ENCODE measurements at regions not wholly inside any gene's neighbourhood (a gene's known extent, or its start where the extent isn't known, plus 50 kb on each side); places are given as distances from the start of the nearest gene placed in this dataset.

DNA sequence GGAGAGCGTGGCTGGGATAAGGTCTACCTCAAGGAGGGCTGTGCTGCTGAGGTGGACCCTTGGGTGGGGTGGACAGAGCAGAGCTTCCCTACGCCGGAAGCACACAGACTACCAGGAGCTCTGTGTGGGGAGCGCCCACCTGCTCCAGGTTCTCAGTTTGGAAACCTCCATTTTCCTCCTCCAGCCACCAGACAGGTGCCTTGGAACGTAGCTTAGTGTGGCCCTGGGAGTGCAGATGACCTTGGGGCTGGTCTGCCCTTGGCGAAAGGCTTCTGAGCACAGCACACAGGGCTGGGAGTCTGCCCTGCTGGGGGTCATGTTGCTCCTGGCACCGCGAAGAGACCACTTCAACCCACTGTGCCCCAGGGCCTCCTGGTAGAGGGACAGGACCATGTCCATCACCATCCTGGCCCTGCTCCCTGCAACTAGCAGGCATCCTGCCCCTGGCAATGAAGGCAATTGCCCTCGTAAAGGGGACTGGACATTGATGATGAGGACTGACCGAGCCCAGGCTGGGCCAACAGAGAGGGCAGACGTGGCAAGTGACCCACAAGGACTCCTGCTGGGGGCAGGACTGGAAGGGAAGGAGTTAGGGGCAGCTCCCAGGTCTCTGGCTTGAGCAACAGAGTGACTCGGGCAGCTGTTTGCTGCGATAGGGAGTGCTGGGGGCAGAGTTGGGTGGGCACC lies 214.7 kb downstream of the CYP26B1 start:
- no peak overlapping the region for H3K27ac ChIP-seq
- WGBS, 4 donors, result 87 to 95% (median 90%) methylated on average over 9 to 13 of the region's 13 CpGs
- H3K27me3 ChIP-seq, result no peaks in the 10 kb centered on the region
- TF ChIP-seq, protein P1, sequence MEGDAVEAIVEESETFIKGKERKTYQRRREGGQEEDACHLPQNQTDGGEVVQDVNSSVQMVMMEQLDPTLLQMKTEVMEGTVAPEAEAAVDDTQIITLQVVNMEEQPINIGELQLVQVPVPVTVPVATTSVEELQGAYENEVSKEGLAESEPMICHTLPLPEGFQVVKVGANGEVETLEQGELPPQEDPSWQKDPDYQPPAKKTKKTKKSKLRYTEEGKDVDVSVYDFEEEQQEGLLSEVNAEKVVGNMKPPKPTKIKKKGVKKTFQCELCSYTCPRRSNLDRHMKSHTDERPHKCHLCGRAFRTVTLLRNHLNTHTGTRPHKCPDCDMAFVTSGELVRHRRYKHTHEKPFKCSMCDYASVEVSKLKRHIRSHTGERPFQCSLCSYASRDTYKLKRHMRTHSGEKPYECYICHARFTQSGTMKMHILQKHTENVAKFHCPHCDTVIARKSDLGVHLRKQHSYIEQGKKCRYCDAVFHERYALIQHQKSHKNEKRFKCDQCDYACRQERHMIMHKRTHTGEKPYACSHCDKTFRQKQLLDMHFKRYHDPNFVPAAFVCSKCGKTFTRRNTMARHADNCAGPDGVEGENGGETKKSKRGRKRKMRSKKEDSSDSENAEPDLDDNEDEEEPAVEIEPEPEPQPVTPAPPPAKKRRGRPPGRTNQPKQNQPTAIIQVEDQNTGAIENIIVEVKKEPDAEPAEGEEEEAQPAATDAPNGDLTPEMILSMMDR (IDR thresholded peaks at IDR 0.05), result no peak
- TF ChIP-seq POLR2A (IDR thresholded peaks at IDR 0.05), result no peak
- no peak for DNase-seq
- H3K9me3 ChIP-seq, result no peaks in the 10 kb centered on the region
- H3K36me3 ChIP-seq, result no peaks in the 10 kb centered on the region
- intact Hi-C loops (cut with DNase I), result loop anchor here in 1 of 10 donors (5.0 kb wide), 1 partner anchor 204 kb away; no protein-coding TSS in a partner anchor
- ATAC-seq, result no peak
- no peak overlapping the region for H3K4me3 ChIP-seq
- peaks cover 0 to 12% (median 0%) of the 10 kb centered on the region in 12 donors for H3K4me1 ChIP-seq

DNA sequence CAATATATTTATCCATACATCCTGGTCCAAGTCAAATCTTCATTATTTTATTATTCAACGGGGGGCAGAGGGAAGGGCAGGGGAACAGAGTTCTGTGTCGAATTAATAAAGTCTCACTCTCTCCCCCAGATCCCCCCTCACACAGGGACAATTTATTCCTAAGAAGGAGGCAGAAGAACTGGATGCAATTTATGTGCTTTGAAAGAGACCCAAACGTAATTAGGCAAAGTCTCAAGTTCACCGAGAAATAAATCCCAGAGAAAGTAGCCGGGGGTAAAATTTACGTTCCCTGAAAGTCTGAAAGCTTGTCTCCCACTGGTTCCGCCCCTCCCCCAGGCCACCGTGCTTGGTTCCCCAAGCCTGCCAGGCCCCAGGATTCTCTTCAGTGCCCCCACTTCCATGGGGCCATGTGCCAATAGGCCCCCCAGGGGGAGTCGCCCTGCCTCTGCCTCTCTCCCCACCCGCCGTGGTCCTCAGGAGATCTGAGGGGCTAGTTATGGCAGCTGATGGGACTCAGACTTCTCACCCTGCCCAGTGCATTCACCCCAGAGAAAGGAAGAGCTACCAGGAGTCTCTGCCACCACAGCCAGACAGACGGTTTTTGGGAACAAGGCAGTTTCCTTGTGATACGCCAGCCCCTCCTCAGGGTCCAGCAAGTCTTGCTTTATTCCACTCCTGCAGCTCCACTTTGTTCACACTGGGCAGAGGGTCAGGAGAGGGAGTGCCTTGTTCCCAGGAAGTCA lies 215.5 kb downstream of the CYP26B1 start:
- H3K4me1 ChIP-seq, result peaks cover 0 to 12% (median 0%) of the 10 kb centered on the region in 12 donors
- WGBS, 4 donors, result 93 to 97% (median 95%) methylated on average over 13 of the region's 13 CpGs
- no peak overlapping the region for H3K27ac ChIP-seq
- H3K36me3 ChIP-seq, result no peaks in the 10 kb centered on the region
- TF ChIP-seq, protein P1 (IDR thresholded peaks at IDR 0.05), result no peak
- TF ChIP-seq POLR2A (IDR thresholded peaks at IDR 0.05), result no peak
- intact Hi-C loops (cut with DNase I), result loop anchor here in 1 of 10 donors (5.0 kb wide), 1 partner anchor 205 kb away; no protein-coding TSS in a partner anchor
- no peaks in the 10 kb centered on the region for H3K9me3 ChIP-seq
- ATAC-seq, result no peak
- no peak overlapping the region for H3K4me3 ChIP-seq
- DNase-seq, result peak in 2 of 5 donors; percentile 3 to 6
- H3K27me3 ChIP-seq, result no peaks in the 10 kb centered on the region

DNA sequence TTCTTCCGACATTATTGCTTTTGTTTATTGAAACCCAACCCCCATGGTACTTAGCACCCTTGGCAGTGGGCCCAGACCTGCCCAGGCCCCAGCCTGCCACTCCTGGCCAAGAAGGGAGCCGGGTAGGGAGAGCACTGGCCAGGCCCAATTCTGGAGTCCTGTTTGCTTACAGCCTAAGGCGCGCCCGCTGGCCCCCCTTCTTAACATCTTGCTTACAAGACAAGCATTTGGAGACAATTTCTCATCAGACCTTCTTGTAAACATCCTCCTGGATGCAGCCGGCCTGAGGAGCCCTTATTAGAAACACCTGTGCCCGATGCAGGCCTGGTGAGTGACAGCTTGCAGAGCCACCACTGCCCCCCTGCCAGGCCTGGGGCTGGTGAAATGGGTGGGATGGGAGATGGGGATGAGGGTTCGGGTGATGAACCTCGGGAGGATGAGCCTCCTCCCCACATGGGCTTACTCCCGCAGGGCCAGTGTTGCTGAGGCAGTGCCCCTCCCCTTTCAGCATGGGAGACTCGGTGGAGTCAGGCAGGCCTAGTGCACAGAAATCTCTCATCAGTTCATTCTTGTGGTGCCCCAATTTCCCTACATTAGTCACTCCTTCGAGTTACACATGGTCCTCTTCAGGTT lies 217.5 kb downstream of the CYP26B1 start:
- H3K27ac ChIP-seq, result no peak overlapping the region
- H3K4me1 ChIP-seq, result peaks cover 0 to 12% (median 0%) of the 10 kb centered on the region in 12 donors
- H3K27me3 ChIP-seq, result no peaks in the 10 kb centered on the region
- intact Hi-C loops (cut with DNase I), result loop anchor here in 1 of 10 donors (5.0 kb wide), 1 partner anchor 207 kb away; no protein-coding TSS in a partner anchor
- DNase-seq (peak in 2 of 5 donors; percentile 6 to 29), ATAC-seq (no peak)
- no peak for TF ChIP-seq POLR2A (IDR thresholded peaks at IDR 0.05)
- TF ChIP-seq, protein P1 (IDR thresholded peaks at IDR 0.05), result no peak
- no peaks in the 10 kb centered on the region for H3K36me3 ChIP-seq
- 75 to 80% (median 78%) methylated on average over 12 of the region's 12 CpGs for WGBS, 4 donors
- H3K4me3 ChIP-seq, result no peak overlapping the region
- H3K9me3 ChIP-seq, result no peaks in the 10 kb centered on the region

DNA sequence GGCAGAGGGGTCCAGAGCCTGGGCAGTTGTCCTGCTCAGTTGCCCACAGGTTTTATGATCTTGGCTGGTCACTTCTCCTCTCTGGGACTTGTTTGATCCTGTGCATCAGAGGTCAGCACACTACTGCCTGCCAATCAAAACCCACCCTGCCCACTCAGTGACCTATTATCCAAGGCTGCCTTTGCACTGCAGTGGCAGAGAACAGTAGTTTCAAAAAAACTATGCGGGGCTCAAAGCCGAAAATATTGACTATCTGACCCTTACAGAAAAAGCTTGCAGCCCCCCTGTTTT lies 218.2 kb downstream of the CYP26B1 start:
- 46 to 91% (median 70%) methylated on average over 2 of the region's 2 CpGs for WGBS, 4 donors
- Histone ChIP-seq H3K36me3 (no peaks in the 10 kb centered on the region), H3K27ac (no peak overlapping the region), H3K4me3 (no peak overlapping the region), H3K27me3 (no peaks in the 10 kb centered on the region), H3K4me1 (peaks cover 0 to 5% (median 0%) of the 10 kb centered on the region in 12 donors), H3K9me3 (no peaks in the 10 kb centered on the region)
- TF ChIP-seq POLR2A (IDR thresholded peaks at IDR 0.05), result no peak
- TF ChIP-seq, protein P1 (IDR thresholded peaks at IDR 0.05), result no peak
- ATAC-seq, result no peak
- intact Hi-C loops (cut with DNase I), result loop anchor here in 9 of 10 donors (5.0 to 10.0 kb wide), 6 partner anchors 65 to 818 kb away; no protein-coding TSS in a partner anchor
- no peak for DNase-seq

All from heart left ventricle (tissue), 16 donors.